Panc1 (cell line): ENCODE measurements at regions not wholly inside any gene's neighbourhood (a gene's known extent, or its start where the extent isn't known, plus 50 kb on each side); places are given as distances from the start of the nearest gene placed in this dataset.
"Not testable (repeated sequence)": the region's sequence is repeated elsewhere in the genome, so short reads cannot be mapped to it uniquely, and the experiment has no call there.

Source experiments
- TCF7L2 ChIP-seq: IDR thresholded peaks from 2 replicates; pipeline ENCODE4 v1.6.1; 2011; ENCODE audit warnings: mild to moderate bottlenecking, low read depth, low read length, inconsistent platforms
- TF ChIP-seq, protein P1 (sequence below): fragments of 450-650 bp; IDR thresholded peaks from 2 replicates; pipeline ENCODE4 v1.5.1; 2017; ENCODE audit warnings: mild to moderate bottlenecking
- TF ChIP-seq, protein P2 (sequence below), 2 experiments: IDR thresholded peaks; 2 replicates each; pipeline ENCODE4 v1.6.1; 2011 to 2012; ENCODE audit warnings: low read depth in 2 of 2, control low read depth in 1 of 2, low read length in 1 of 2, mild to moderate bottlenecking in 1 of 2, moderate library complexity in 1 of 2; ENCODE audit not compliant: insufficient read depth in 1 of 2

DNA sequence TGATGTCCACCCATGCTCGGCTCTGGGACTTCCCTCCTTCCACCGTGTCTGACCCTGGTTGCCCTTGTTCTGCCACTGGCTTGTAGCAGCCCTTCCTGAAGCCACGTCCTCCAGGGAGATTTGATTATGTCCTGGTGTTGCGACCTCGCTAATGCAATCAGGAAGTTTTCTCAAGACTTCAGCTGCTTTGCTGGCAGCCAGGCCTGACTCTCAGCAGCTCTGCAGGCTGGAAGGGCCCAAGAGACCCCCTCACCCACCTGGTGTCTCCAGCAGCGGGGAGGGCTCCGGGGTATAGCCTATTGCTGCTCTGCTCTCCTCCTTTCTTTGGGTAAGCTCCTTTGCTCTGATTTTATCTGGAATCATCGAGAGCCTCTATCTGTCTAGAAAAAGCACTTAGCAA, 2882.8 kb downstream of the RPIA start:
- TF ChIP-seq, protein P1, sequence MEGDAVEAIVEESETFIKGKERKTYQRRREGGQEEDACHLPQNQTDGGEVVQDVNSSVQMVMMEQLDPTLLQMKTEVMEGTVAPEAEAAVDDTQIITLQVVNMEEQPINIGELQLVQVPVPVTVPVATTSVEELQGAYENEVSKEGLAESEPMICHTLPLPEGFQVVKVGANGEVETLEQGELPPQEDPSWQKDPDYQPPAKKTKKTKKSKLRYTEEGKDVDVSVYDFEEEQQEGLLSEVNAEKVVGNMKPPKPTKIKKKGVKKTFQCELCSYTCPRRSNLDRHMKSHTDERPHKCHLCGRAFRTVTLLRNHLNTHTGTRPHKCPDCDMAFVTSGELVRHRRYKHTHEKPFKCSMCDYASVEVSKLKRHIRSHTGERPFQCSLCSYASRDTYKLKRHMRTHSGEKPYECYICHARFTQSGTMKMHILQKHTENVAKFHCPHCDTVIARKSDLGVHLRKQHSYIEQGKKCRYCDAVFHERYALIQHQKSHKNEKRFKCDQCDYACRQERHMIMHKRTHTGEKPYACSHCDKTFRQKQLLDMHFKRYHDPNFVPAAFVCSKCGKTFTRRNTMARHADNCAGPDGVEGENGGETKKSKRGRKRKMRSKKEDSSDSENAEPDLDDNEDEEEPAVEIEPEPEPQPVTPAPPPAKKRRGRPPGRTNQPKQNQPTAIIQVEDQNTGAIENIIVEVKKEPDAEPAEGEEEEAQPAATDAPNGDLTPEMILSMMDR: not testable (repeated sequence)
- TF ChIP-seq, protein P2, sequence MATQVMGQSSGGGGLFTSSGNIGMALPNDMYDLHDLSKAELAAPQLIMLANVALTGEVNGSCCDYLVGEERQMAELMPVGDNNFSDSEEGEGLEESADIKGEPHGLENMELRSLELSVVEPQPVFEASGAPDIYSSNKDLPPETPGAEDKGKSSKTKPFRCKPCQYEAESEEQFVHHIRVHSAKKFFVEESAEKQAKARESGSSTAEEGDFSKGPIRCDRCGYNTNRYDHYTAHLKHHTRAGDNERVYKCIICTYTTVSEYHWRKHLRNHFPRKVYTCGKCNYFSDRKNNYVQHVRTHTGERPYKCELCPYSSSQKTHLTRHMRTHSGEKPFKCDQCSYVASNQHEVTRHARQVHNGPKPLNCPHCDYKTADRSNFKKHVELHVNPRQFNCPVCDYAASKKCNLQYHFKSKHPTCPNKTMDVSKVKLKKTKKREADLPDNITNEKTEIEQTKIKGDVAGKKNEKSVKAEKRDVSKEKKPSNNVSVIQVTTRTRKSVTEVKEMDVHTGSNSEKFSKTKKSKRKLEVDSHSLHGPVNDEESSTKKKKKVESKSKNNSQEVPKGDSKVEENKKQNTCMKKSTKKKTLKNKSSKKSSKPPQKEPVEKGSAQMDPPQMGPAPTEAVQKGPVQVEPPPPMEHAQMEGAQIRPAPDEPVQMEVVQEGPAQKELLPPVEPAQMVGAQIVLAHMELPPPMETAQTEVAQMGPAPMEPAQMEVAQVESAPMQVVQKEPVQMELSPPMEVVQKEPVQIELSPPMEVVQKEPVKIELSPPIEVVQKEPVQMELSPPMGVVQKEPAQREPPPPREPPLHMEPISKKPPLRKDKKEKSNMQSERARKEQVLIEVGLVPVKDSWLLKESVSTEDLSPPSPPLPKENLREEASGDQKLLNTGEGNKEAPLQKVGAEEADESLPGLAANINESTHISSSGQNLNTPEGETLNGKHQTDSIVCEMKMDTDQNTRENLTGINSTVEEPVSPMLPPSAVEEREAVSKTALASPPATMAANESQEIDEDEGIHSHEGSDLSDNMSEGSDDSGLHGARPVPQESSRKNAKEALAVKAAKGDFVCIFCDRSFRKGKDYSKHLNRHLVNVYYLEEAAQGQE (IDR thresholded peaks at IDR 0.05; ENCODE audit: insufficient read depth in 1 of 2, low read depth in 2 of 2, low read length in 1 of 2): not testable (repeated sequence)
- TF ChIP-seq TCF7L2: not testable (repeated sequence)
